ENCODE measurements at regions not wholly inside any gene's neighbourhood (a gene's known extent, or its start where the extent isn't known, plus 50 kb on each side); places are given as distances from the start of the nearest gene placed in this dataset.
"Not testable (repeated sequence)": the region's sequence is repeated elsewhere in the genome, so short reads cannot be mapped to it uniquely, and the experiment has no call there.

DNA sequence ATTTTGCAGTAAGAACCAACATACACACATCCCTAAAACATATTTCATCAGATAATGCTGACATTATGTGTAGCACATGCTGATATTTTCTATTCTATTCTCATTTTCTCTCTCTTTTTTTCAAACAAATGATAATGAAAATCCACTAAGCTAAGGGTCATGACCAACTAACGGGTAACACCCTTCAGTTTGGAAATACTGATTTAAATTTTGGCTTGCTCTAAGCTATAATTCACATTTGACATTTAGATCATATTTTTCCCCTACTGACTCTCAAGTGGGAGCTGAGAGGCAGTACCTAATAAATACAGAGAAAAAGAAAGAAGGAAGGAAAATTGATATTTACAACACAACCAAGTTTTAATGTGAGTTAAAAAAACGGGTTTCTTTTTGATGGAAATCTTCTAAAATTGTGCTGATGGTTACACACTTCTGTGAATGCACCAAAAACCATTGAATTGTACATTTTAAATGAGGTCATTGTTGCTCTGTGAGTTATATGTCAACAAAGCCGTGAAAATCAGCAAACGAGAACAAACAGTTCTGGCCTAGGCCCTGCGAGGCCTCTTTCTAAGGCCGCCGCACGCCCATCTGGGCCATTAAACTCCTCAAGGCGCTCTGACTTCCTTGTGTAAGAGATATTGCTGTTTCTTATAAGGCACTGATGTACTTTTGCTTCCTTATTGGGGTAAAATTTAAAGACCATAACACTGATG lies 124.2 kb downstream of the GALR1 start:
- DNase-seq: no peak

DNA sequence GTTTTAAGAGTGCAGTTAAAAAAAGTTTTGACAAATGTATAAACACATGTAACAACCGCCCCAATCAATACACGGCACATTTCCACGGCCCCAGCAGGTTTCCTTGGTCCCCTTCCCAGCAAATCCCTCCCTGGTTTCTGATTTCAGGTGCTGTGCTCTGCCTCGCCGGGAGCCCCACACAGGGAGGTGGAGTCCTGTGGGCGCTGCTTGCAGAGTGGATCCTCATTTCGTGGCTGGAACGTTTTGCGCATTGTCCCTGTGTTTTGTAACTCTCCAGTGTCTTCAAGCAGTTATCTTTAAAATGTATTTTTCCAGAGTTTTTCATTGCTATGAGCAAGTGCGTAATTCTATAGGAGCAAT lies 124.8 kb downstream of the GALR1 start:
- no peak for DNase-seq

DNA sequence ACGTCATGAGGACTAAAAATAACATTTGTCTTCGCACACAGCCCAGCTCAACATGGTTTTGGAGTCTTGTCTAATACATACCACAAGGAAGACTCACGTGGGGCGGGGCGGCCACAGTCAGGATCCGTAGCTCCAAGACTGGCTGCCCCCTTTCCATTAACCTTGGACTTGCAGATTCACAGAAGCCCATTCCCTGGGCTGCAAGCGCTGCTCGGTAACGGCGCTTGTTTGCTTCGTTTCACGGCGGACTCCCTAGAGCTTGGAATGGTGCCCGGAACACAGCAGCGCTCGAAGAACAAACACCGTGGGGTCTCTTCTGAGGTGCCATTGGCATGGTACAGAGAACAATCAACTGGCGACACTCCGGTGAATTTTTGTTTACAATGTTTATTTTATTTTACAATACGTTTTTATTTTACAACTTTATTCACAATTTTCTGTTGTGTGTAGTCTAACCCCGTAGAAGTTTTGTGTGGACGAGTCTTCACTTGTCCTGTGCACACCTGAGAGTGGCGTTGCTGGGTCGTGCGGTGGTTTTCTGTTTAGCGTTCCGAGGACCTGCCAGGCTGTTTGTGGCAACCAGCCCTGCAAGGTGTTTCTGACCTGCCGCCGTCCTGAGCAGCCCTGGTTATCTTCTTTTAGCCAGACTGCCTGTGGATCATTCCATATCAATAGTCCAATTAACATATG lies 126.5 kb downstream of the GALR1 start:
- no peak for DNase-seq

DNA sequence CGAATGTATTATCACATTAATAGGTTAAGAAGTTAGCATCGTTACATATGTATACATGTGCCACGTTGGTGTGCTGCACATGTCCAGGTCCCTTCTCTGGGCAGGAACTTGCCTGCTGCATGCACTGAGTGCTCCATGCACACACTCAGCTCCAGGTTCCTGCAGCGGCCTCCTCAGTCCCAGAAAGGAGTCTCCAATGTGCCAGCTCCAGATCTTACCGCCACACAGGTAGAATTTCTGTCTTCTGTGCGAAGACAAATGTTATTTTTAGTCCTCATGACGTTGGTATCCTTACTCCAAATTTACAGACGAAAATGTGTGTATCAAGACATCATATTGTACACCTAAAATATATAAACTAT lies 127.1 kb downstream of the GALR1 start:
- DNase-seq: no peak

DNA sequence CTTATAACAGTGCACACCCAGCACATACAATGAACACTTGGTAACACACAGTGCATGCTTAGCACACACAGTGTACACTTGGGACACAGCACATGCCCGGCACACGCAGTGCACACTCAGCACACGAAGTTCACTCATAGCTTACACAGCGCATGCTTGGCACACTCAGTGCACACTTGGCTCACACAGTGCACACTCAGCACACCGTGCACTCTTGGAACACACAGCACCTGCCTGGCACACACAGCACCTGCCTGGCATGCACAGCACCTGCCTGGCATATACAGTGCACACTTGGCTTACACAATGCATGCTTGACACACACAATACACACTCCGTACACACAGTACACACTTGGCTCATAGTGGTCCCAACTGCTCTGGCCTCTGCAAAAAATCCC lies 128.2 kb downstream of the GALR1 start:
- DNase-seq: no peak

DNA sequence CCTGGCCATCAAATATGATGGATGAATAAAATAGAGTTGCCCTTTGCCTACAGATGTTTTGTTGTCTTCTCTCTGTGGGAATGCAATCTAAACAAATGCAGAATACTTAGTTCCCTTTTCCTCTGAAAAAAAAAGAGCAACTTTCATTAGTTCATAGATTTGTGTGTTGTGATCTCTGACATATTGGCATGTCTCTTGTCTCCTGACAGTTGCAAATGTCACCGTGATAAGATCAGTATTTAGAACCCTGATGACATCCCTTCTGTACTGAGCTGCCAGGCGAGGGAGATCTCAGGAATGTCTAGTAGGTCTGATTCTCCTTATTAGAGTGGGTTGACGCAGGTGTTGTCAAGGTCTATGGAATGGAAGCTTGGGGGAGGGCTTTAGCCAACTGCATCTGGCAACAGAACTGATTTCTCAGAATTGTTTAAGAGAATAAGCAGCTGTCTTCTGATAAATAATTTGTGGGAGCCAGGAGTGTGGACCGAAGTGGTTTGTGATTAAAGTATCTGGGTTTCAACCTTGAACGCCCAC lies 130.4 kb downstream of the GALR1 start:
- DNase-seq: no peak

DNA sequence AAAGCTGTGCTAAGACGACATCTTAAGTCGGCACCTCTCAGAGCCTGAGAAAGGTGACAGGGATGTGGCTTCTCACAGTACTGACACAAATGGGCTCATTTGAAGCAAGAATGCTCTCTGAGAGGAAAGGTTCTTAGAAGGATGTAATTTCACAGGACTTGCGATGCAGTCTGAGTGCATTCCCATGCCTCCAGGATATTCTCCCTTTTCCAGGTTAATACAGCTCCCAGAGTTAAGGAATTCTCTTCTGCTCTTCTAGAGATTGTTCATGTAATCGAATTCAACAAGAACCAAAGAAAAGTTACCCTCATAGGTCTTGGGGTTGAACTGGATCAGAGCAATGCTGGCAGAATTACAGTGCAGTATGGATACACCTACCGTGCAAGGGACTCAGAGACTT lies 131.0 kb downstream of the GALR1 start:
- no peak for DNase-seq

DNA sequence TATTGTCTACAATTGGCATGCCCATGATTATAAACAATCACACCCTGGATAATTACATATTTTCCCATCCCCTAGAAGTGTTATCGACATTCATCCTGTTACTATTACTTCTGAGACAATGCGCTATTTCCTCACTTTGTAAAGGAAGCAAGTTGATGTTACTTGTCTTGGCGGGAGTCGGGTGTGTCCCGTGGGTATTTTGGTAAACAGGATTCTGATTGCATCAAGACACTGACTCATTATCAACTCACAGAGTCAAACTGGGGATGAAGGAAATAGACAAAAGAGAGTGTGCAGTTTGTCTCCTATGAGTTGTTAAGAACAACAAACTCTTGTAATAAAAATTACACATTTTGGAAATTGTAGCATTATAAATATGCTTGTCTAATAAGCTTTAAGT lies 142.7 kb downstream of the GALR1 start:
- no peak for DNase-seq

DNA sequence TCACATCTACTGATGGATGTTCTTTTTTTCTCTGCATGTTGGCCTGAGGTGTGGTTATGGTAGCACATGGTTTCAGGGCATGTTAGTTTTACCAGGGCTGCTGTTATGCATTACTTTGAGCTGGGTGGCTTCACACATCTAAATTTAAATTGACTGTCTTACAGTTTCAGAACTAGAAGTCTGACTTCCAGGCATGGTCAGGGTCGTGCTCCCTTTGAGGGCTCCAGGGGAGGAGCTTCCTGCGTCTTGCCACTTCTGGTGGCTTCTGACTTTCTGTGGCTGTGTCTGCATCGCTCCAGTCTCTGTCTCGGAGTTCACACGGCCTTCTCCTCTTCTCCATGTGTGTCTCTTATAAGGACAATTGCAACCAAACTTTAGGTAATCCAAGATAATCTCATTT lies 143.9 kb downstream of the GALR1 start:
- DNase-seq: no peak

DNA sequence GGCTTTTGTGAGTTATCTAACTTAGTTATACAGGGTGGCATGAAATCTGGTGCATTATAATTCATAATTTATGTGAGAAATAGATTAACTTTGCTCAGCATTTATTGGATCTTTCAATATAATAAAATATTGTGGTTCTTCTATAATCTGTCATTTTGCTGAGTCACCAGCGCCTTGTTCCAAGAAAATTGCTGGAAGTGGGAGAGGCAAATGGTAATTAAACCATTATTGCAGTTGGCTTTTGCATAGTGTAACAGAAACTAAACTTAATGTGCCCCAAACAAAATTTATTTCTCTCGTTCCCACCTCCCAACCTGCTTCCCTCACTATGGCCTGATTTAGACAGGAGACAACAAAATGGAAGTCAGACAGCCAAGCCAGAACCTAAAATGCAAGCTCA lies 146.3 kb downstream of the GALR1 start:
- no peak for DNase-seq

DNA sequence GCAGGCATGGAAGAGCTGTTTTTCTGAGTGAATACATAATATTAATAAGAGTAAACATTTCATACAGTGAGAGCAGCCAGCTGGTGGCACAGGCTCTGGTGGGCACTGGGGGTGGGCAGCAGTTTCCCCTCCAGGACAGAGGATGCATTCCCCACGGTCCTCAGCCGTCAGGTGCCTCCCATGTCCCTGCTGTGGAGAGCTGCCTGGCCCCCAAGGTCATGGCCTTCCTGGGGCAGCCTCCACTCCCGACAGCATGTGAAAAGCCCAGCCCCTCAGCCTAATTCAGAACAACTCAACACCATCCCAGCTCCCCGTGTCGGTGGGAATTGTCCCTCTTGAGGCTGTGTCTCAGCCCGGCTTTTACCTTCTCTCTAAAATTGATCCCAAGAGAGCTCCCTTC lies 147.4 kb downstream of the GALR1 start:
- no peak for DNase-seq

DNA sequence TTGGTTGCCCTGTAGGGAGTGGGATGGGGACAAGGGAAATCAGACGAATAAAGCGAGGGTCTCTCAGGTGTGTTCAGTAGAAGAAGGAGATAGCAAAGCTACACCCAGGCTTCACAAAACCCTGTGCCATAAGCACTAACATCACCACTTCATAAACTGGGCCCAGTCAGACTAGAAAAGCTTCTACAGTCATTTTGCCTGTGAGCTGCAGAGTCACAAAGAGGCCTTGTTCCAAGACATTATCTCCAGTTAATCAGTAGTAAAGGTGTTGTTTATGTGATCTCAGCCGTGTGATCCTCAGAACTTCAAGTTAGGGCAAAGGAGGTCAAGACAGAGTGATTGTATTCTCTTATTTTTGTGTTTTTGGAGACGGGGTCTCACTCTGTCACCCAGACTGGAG lies 148.0 kb downstream of the GALR1 start:
- no peak for DNase-seq

DNA sequence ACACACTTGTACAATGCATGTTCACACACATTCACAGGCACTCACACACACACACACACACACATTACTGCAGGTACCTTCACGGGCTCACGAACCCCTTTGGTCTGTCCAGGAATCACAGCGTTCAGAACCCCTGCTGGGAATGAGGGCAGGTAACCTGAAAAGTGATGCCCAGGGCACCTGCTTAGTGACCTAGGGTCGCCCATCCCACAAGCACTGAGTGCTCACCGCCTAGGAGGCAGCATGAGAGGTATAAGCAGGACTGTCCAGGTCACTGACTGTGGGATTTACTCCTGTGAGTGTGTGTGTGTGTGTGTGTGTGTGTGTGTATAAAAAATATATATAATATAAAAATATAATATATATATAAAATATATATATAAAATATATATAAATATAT lies 150.9 kb downstream of the GALR1 start:
- no peak for DNase-seq

DNA sequence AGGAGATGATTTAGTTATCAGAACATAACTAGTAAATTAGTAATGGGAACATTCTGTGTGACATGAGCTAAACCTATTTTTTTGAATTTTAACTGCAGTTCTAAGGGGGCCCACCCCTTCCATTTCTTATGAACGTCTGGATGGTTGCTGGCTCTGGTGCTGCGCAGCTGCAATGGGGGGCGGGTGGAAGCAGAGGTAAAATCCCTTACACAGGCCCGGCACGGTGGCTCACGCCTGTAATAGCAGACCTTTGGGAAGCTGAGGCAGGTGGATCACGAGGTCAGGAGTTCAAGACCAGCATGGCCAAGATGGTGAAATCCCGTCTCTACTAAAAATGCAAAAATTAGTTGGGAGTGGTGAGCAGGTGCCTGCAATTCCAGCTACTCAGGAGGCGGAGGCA lies 151.5 kb downstream of the GALR1 start:
- DNase-seq: no peak

DNA sequence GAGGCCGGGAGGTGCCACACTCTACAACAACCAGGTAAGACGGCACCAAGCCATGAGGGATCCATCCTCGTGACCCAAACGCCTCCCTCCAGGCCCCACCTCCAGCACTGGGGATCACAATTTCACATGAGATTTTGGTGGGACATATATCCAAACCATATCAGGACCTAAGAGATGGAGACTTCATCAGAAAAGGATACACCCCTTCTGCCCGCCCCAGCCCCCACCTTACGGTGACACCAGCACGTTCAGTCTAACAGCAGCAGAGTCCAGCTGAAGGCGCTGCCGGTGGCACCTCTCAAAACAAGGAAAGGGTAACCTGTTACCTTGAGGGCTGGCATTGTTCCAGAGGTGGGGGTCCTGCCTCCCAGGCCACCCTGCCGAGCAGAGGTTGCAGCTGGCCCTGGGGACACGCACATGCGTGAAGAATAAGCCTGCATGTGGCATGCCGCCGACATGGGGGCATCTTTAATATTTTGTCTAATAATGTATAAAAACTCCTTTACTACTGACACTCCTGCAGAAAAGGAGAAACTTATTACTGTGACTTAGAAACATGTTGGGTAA lies 154.4 kb downstream of the GALR1 start:
- no peak for DNase-seq

DNA sequence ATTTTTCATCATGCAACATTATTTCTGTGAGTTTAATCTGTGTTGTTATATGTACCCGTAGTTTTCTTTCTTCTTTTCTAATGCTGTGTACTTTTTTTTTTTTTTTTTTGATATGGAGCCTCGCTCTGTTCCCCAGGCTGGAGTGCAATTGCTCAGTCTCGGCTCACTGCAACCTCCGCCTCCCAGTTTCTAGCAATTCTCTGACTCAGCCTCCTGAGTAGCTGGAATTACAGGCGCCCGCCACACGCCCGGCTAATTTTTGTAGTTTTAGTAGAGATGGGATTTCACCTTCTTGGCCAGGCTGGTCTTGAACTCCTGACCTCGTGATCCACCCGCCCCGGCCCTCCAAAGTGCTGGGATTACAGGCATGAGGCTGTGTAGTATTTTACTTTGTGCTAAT lies 155.4 kb downstream of the GALR1 start:
- DNase-seq: no peak

DNA sequence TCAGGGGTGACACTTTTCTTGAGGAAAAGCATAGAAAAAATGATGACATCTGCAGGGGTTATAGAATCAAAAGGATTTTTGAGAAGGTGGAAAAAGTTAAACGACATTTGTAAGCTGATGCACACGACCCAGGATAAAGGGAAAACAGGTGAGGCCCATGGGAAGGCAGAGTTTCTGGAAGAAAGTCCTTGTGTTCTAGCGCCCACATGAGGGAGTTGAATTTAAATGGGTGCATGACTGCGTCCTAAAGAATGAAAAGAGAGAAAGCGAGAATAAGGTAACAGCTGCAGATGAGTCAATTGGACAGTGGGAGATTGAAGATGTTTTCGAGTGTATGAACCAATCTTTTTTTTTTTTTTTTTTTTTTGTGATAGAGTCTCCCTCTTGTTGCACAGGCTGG lies 158.1 kb downstream of the GALR1 start:
- no peak for DNase-seq

DNA sequence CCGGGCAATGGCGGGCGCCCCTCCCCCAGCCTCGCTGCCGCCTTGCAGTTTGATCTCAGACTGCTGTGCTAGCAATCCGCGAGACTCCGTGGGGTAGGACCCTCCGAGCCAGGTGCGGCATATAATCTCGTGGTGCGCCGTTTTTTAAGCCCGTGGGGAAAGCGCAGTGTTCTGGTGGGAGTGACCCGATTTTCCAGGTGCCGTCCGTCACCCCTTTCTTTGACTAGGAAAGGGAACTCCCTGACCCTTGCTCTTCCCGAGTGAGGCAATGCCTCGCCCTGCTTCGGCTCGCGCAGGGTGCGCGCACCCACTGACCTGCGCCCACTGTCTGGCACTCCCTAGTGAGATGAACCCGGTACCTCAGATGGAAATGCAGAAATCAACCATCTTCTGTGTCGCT lies 171.9 kb downstream of the GALR1 start:
- not testable (repeated sequence) for DNase-seq

DNA sequence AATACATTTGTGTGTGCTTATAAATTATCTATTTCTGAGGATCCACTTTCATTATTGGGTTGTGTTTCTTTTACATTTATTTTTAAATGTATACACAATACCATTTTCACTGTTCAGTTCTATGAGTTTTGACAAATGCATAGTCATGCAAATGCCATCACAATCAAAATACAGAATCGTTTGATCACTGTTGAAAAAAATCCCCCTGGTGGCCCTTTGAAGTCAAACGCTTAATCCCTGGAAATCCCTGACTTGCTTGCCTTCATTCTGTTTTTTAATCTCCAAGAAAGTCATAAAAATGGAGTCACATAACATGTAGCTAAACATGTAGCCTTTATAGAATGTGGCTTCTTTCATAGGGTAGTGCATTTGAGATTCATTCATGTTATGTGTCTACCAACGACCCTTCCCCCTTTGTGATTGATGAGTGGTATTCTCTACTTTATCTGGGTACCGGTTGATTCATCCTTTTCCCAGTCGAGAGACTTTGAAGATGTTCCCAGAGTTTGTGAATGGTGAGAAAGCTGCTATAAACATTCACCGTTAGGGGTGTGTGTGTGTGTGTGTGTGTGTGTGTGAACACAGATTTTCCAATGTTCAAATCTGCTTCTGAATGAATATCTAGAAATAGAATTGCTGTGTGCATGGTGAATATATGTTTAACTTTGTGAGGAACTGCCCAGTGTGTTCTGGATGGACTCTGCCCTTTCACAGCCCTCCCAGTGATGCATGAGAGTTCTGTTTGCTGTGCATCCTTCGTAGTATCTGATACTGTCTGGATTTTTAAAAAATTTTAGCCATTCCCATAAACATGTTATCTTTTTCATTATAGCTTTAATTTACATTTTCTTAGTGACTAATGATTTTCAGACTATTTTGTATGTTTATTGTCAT lies 173.6 kb downstream of the GALR1 start:
- DNase-seq: no peak

DNA sequence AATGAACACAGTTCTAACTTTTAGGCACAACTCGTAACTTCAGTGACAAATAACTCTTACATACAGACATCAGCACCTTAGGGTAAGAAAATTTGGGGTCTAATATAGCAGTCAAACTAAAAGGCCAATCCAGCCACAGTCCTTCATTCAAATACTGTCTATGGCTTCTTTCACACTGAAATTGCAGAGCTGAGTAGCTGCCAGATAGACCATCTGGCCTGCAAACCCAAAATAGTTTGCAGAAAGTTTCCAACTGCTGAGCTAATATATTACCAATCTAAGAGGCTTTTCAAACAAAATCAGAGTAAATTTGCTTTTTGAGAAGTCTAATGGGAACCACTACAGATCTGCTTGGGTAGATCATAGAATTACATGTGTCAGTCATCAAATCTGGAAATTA lies 183.4 kb downstream of the GALR1 start:
- DNase-seq: no peak

DNA sequence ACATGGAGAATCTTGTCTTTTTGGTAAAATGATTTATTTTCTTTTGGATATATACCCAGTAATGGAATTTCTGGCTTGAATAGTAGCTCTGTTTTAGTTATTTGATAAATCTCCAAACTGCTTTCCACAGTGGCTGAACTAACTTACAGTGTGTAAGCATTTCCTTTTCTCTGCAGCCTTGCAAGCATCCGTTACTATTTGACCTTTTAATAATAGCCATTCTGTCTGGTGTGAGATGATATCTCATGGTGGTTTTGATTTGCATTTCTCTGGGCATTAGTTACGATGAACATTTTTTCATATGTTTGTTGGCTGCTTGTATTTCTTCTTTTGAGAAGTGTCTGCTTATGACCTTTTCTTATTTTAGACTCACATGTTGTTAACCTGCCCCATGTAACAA lies 190.2 kb downstream of the GALR1 start:
- DNase-seq: no peak

DNA sequence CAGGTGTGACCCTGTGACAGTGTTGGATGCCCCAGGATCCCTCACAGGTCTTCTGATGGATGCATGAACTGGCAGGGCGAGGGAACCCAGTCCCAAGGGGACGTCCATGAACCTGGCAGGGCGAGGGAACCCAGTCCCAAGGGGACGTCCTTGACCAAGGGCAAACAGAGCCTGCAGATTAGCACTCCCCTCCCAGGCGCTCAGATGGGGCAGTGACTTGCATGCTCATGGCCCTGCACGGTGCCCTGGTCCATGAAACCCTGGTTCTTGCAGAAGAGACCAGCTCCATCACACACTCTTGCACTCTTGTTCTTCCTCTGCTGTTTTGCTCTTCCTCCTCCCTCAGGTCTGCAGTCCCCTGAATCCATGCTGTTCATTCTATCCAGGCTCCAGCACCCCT lies 192.7 kb downstream of the GALR1 start:
- no peak for DNase-seq

DNA sequence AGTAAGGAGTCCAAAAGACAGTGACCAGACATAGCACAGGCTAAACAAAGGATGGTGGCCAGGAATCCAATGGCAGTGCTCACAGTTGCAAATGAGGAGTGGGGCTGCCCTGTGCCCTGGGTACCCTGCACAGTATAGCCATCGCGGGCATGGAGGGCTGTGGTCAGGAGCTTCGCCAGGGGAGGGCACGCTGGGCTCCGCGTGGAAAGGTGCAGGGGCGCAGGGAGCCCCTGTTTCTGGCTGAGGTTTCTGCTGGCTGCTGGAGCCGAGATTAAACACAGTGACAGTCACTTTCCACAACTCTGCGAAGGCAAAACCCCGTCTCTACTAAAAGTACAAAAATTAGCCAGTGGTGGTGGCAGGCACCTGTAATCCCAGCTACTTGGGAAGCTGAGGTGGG lies 194.7 kb downstream of the GALR1 start:
- no peak for DNase-seq

DNA sequence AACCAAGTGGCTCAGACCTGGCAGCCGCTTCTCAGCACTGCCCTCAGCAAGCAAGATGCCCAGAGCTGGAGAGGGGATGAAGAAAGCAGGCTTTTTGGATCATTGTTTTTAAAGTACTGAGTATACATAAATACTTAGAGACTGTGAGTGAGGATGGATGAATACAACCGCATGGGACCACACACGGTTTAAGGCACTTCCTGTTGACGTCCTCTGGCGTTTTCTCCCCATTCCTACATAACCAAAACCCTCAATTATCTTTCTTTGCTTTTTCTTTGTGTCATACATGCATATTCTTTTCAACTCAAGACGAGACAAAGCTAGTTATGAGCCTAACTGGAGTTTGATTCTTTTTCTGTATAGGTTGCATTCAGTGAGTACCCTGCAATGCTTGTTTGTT lies 198.4 kb downstream of the GALR1 start:
- no peak for DNase-seq
